ENCODE measurements at regions not wholly inside any gene's neighbourhood (a gene's known extent, or its start where the extent isn't known, plus 50 kb on each side); places are given as distances from the start of the nearest gene placed in this dataset.

DNA sequence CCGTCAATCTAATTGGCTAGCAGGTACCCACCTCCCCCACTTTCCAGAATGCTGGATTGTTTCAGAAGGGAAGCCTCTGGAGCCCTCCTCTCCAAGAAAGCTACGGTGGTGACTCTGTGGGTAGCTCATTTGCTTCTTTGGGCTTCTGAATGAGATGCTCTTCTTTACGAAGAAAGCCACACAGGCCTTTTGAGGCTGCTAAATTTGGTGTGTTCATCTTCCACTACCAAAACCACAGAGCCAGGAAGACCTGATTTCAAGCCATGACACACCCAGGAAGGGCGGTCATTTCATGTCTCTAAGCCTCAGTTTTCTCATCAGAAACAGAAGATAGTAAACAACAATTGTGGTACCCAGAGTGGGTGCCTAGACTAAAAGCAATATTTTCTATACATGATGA, 901.2 kb downstream of the KCNMA1 start:
- Histone ChIP-seq H3K4me1 (ENCODE audit: control insufficient read depth in 2 of 2, insufficient read depth in 2 of 2, low read length in 2 of 2) (no peaks in the 10 kb centered on the region), H3K27ac (ENCODE audit: low read depth in 2 of 2, low read length in 2 of 2) (no peak overlapping the region), H3K4me3 (ENCODE audit: low read length in 2 of 2) (no peak overlapping the region), H3K36me3 (ENCODE audit: control insufficient read depth in 2 of 2, insufficient read depth in 2 of 2, low read length in 2 of 2) (no peaks in the 10 kb centered on the region), H3K9me3 (ENCODE audit: control insufficient read depth in 2 of 2, low read length in 2 of 2) (no peaks in the 10 kb centered on the region), H3K9ac (ENCODE audit: low read depth in 1 of 2, low read length in 2 of 2) (no peak overlapping the region), H3K27me3 (ENCODE audit: control insufficient read depth in 2 of 2, insufficient read depth in 2 of 2, low read length in 2 of 2) (no peaks in the 10 kb centered on the region)

GRCh38 chr10:76735866-76736265, 901.7 kb downstream of the KCNMA1 start:
- no peak overlapping the region for H3K4me3 ChIP-seq (ENCODE audit: low read length in 2 of 2)
- no peak overlapping the region for H3K27ac ChIP-seq (ENCODE audit: low read depth in 2 of 2, low read length in 2 of 2)
- H3K27me3 ChIP-seq (ENCODE audit: control insufficient read depth in 2 of 2, insufficient read depth in 2 of 2, low read length in 2 of 2), result no peaks in the 10 kb centered on the region
- H3K9ac ChIP-seq (ENCODE audit: low read depth in 1 of 2, low read length in 2 of 2), result no peak overlapping the region
- no peaks in the 10 kb centered on the region for H3K36me3 ChIP-seq (ENCODE audit: control insufficient read depth in 2 of 2, insufficient read depth in 2 of 2, low read length in 2 of 2)
- H3K9me3 ChIP-seq (ENCODE audit: control insufficient read depth in 2 of 2, low read length in 2 of 2), result no peaks in the 10 kb centered on the region
- H3K4me1 ChIP-seq (ENCODE audit: control insufficient read depth in 2 of 2, insufficient read depth in 2 of 2, low read length in 2 of 2), result no peaks in the 10 kb centered on the region

- no peaks in the 10 kb centered on the region for H3K9me3 ChIP-seq (ENCODE audit: control insufficient read depth in 2 of 2, low read length in 2 of 2)
- no peaks in the 10 kb centered on the region for H3K36me3 ChIP-seq (ENCODE audit: control insufficient read depth in 2 of 2, insufficient read depth in 2 of 2, low read length in 2 of 2)
- H3K27ac ChIP-seq (ENCODE audit: low read depth in 2 of 2, low read length in 2 of 2), result no peak overlapping the region
- H3K4me3 ChIP-seq (ENCODE audit: low read length in 2 of 2), result no peak overlapping the region
- H3K4me1 ChIP-seq (ENCODE audit: control insufficient read depth in 2 of 2, insufficient read depth in 2 of 2, low read length in 2 of 2), result no peaks in the 10 kb centered on the region
- H3K27me3 ChIP-seq (ENCODE audit: control insufficient read depth in 2 of 2, insufficient read depth in 2 of 2, low read length in 2 of 2), result no peaks in the 10 kb centered on the region
- H3K9ac ChIP-seq (ENCODE audit: low read depth in 1 of 2, low read length in 2 of 2), result no peak overlapping the region
Measured at GRCh38 chr10:76733441-76733936, 904.1 kb downstream of the KCNMA1 start.

- H3K27ac ChIP-seq (ENCODE audit: low read depth in 2 of 2, low read length in 2 of 2), result no peak overlapping the region
- H3K4me3 ChIP-seq (ENCODE audit: low read length in 2 of 2), result no peak overlapping the region
- no peaks in the 10 kb centered on the region for H3K27me3 ChIP-seq (ENCODE audit: control insufficient read depth in 2 of 2, insufficient read depth in 2 of 2, low read length in 2 of 2)
- H3K9ac ChIP-seq (ENCODE audit: low read depth in 1 of 2, low read length in 2 of 2), result no peak overlapping the region
- H3K9me3 ChIP-seq (ENCODE audit: control insufficient read depth in 2 of 2, low read length in 2 of 2), result no peaks in the 10 kb centered on the region
- H3K4me1 ChIP-seq (ENCODE audit: control insufficient read depth in 2 of 2, insufficient read depth in 2 of 2, low read length in 2 of 2), result no peaks in the 10 kb centered on the region
- H3K36me3 ChIP-seq (ENCODE audit: control insufficient read depth in 2 of 2, insufficient read depth in 2 of 2, low read length in 2 of 2), result no peaks in the 10 kb centered on the region
Measured at GRCh38 chr10:76732306-76732705, 905.3 kb downstream of the KCNMA1 start.

- Histone ChIP-seq H3K4me3 (ENCODE audit: low read length in 2 of 2) (no peak overlapping the region), H3K9me3 (ENCODE audit: control insufficient read depth in 2 of 2, low read length in 2 of 2) (no peaks in the 10 kb centered on the region), H3K27ac (ENCODE audit: low read depth in 2 of 2, low read length in 2 of 2) (no peak overlapping the region), H3K9ac (ENCODE audit: low read depth in 1 of 2, low read length in 2 of 2) (no peak overlapping the region), H3K27me3 (ENCODE audit: control insufficient read depth in 2 of 2, insufficient read depth in 2 of 2, low read length in 2 of 2) (no peaks in the 10 kb centered on the region), H3K36me3 (ENCODE audit: control insufficient read depth in 2 of 2, insufficient read depth in 2 of 2, low read length in 2 of 2) (no peaks in the 10 kb centered on the region), H3K4me1 (ENCODE audit: control insufficient read depth in 2 of 2, insufficient read depth in 2 of 2, low read length in 2 of 2) (no peaks in the 10 kb centered on the region)
Measured at GRCh38 chr10:76729841-76730487, 907.6 kb downstream of the KCNMA1 start.

GRCh38 chr10:76729346-76729745, 908.3 kb downstream of the KCNMA1 start:
- Histone ChIP-seq H3K36me3 (ENCODE audit: control insufficient read depth in 2 of 2, insufficient read depth in 2 of 2, low read length in 2 of 2) (no peaks in the 10 kb centered on the region), H3K9ac (ENCODE audit: low read depth in 1 of 2, low read length in 2 of 2) (no peak overlapping the region), H3K27me3 (ENCODE audit: control insufficient read depth in 2 of 2, insufficient read depth in 2 of 2, low read length in 2 of 2) (no peaks in the 10 kb centered on the region), H3K27ac (ENCODE audit: low read depth in 2 of 2, low read length in 2 of 2) (no peak overlapping the region), H3K4me1 (ENCODE audit: control insufficient read depth in 2 of 2, insufficient read depth in 2 of 2, low read length in 2 of 2) (no peaks in the 10 kb centered on the region), H3K9me3 (ENCODE audit: control insufficient read depth in 2 of 2, low read length in 2 of 2) (no peaks in the 10 kb centered on the region), H3K4me3 (ENCODE audit: low read length in 2 of 2) (no peak overlapping the region)

- Histone ChIP-seq H3K9ac (ENCODE audit: low read depth in 1 of 2, low read length in 2 of 2) (no peak overlapping the region), H3K27ac (ENCODE audit: low read depth in 2 of 2, low read length in 2 of 2) (no peak overlapping the region), H3K27me3 (ENCODE audit: control insufficient read depth in 2 of 2, insufficient read depth in 2 of 2, low read length in 2 of 2) (no peaks in the 10 kb centered on the region), H3K36me3 (ENCODE audit: control insufficient read depth in 2 of 2, insufficient read depth in 2 of 2, low read length in 2 of 2) (no peaks in the 10 kb centered on the region), H3K9me3 (ENCODE audit: control insufficient read depth in 2 of 2, low read length in 2 of 2) (no peaks in the 10 kb centered on the region), H3K4me1 (ENCODE audit: control insufficient read depth in 2 of 2, insufficient read depth in 2 of 2, low read length in 2 of 2) (no peaks in the 10 kb centered on the region), H3K4me3 (ENCODE audit: low read length in 2 of 2) (no peak overlapping the region)
Measured at GRCh38 chr10:76727038-76727437, 910.6 kb downstream of the KCNMA1 start.

GRCh38 chr10:76723844-76724243, 913.8 kb downstream of the KCNMA1 start:
- no peaks in the 10 kb centered on the region for H3K27me3 ChIP-seq (ENCODE audit: control insufficient read depth in 2 of 2, insufficient read depth in 2 of 2, low read length in 2 of 2)
- no peaks in the 10 kb centered on the region for H3K4me1 ChIP-seq (ENCODE audit: control insufficient read depth in 2 of 2, insufficient read depth in 2 of 2, low read length in 2 of 2)
- H3K27ac ChIP-seq (ENCODE audit: low read depth in 2 of 2, low read length in 2 of 2), result no peak overlapping the region
- H3K9ac ChIP-seq (ENCODE audit: low read depth in 1 of 2, low read length in 2 of 2), result no peak overlapping the region
- H3K36me3 ChIP-seq (ENCODE audit: control insufficient read depth in 2 of 2, insufficient read depth in 2 of 2, low read length in 2 of 2), result no peaks in the 10 kb centered on the region
- H3K9me3 ChIP-seq (ENCODE audit: control insufficient read depth in 2 of 2, low read length in 2 of 2), result no peaks in the 10 kb centered on the region
- H3K4me3 ChIP-seq (ENCODE audit: low read length in 2 of 2), result no peak overlapping the region

DNA sequence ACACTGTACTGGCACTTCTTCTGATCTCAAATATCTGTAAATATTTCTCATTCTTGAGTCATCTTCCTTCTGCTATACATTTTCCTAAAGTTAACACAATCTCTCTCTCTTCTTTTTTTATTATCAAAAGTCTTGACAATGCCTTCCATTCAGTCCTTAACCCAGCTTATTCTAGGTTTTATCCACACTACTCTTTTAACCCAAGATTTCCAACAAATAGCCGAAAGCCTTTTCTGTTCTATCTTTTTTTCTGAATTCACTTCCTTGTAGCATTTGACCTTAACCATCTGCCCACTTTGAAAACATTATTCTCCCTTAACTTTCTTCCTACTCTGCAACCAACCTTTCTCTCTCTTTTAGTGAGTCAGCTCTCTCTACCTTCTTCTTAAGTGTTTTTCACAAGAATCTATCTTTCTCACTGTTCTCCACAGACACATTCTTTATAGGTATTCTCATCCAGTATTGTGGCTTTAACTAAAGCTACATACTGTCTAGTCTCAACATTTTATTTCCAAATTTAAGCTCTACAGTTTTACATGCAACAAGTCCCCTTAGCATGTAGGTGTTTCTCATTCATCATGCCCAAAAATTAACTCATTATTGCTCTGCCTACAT, 915.6 kb downstream of the KCNMA1 start:
- H3K36me3 ChIP-seq (ENCODE audit: control insufficient read depth in 2 of 2, insufficient read depth in 2 of 2, low read length in 2 of 2), result no peaks in the 10 kb centered on the region

DNA sequence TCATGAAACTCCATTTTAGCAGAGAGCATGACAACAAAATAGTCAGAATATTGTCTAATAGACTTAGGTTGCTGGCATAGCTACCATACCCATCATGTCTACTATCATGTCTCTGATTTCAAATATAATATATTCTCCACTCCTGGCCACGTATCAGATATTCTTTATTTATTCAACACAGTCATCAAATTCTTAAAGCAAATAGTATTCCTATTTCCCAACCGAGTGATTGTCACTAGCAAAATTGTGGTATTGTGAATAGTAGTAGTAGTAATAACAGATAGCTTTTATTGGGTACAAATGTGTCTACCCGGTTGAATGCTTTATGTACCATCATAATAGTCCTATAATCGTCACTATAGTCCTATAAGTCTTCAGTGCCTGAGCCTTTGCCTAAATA, 918.6 kb downstream of the KCNMA1 start:
- Histone ChIP-seq H3K9me3 (ENCODE audit: control insufficient read depth in 2 of 2, low read length in 2 of 2) (no peaks in the 10 kb centered on the region), H3K9ac (ENCODE audit: low read depth in 1 of 2, low read length in 2 of 2) (no peak overlapping the region), H3K27ac (ENCODE audit: low read depth in 2 of 2, low read length in 2 of 2) (no peak overlapping the region), H3K4me1 (ENCODE audit: control insufficient read depth in 2 of 2, insufficient read depth in 2 of 2, low read length in 2 of 2) (no peaks in the 10 kb centered on the region), H3K4me3 (ENCODE audit: low read length in 2 of 2) (no peak overlapping the region), H3K36me3 (ENCODE audit: control insufficient read depth in 2 of 2, insufficient read depth in 2 of 2, low read length in 2 of 2) (no peaks in the 10 kb centered on the region), H3K27me3 (ENCODE audit: control insufficient read depth in 2 of 2, insufficient read depth in 2 of 2, low read length in 2 of 2) (no peaks in the 10 kb centered on the region)

More for the DNA sequence above, 915.6 kb downstream of the KCNMA1 start:
- Histone ChIP-seq H3K27ac (ENCODE audit: low read depth in 2 of 2, low read length in 2 of 2) (no peak overlapping the region), H3K9ac (ENCODE audit: low read depth in 1 of 2, low read length in 2 of 2) (no peak overlapping the region), H3K9me3 (ENCODE audit: control insufficient read depth in 2 of 2, low read length in 2 of 2) (no peaks in the 10 kb centered on the region), H3K4me3 (ENCODE audit: low read length in 2 of 2) (no peak overlapping the region), H3K4me1 (ENCODE audit: control insufficient read depth in 2 of 2, insufficient read depth in 2 of 2, low read length in 2 of 2) (no peaks in the 10 kb centered on the region), H3K27me3 (ENCODE audit: control insufficient read depth in 2 of 2, insufficient read depth in 2 of 2, low read length in 2 of 2) (no peaks in the 10 kb centered on the region)

All from mucosa of rectum (tissue), 2 donors.